ENCODE measurements at regions not wholly inside any gene's neighbourhood (a gene's known extent, or its start where the extent isn't known, plus 50 kb on each side); places are given as distances from the start of the nearest gene placed in this dataset.
"Not testable (repeated sequence)": the region's sequence is repeated elsewhere in the genome, so short reads cannot be mapped to it uniquely, and the experiment has no call there.

DNA sequence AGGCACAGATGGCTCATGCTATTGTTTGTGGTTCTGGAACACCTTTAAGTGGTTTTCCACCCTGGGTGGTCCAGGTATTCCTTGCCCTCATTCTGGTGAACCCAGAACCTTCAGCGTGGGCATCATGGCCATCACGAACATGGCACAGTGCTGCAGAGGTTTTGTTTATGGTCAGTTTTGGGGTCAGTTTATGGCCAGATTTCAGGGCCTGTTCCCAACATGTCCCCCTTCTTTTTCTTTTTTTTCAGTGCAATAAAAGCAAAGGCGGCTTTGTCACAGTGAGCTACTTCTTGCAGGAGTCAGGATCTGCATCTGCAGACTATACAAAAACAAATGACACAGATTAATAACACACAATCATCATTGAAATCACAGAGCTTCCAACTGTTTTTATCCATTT, 1085.0 kb upstream of the ALCAM start:
- DNase-seq, result no peak

DNA sequence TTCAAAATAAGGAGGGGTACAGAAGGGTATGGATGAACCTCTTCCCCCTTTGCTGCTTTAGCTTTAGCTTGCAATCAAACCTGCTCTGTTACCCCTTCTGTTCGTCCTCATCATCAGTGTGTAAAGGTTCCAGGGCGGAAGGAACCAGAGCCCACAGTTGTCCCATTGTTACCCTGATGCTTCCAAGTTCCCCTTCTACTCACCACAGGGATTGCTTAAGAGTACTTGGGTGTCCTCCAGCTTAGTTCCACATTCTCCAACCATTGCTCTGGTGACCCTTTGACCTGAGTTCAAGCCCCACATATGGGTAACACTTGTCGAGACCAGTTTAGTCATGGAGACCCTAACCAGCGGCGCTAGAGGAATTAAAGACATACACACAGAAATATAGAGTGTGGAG, 1080.1 kb upstream of the ALCAM start:
- no peak for DNase-seq

- no peak for DNase-seq
Measured at GRCh38 chr3:104291437-104291851, 1075.3 kb upstream of the ALCAM start.

GRCh38 chr3:104291878-104292277, 1074.8 kb upstream of the ALCAM start:
- DNase-seq, result no peak

- no peak for DNase-seq
Measured at GRCh38 chr3:104297617-104298016, 1069.1 kb upstream of the ALCAM start.

GRCh38 chr3:104298662-104299061, 1068.0 kb upstream of the ALCAM start:
- DNase-seq, result no peak

GRCh38 chr3:104316118-104316517, 1050.6 kb upstream of the ALCAM start:
- no peak for DNase-seq

DNA sequence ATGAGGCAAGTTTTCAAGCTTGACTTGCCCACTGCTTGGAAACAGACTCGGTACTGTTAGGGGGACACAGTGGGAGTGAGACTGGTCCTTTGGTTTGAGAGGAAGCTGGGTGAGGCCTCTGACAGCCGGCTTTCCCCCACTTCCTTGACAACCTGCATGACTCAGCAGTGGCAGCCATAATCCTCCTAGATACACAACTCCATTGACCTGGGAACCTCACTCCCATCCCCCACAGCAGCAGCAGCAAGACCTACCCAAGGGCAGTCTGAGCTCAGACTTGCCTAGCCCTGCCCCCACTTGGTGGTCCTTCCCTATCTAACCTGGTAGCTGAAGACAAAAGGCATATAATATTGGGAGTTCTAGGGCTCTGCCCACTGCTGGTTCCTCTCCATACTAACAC, 1043.5 kb upstream of the ALCAM start:
- no peak for DNase-seq

- DNase-seq, result no peak
Measured at GRCh38 chr3:104347291-104347690, 1019.4 kb upstream of the ALCAM start.

DNA sequence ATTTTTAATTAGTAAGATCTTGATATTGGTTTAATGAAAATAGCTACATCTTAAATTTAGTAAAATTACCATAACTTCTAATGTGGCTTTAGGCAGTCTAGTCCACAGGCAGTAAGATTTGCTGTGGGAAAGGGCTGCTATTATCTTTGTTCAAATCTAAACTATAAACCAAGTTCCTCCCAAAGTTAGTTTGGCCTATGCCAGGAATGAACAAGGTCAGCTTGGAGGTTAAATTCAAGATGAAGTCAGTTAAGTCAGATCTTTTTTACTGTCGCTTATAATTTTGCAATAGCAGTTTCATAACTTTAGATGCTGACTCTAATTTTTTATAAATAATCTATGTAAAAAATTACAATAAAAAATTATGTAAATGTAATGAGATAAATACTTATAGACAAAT, 1016.9 kb upstream of the ALCAM start:
- DNase-seq, result no peak

- DNase-seq, result no peak
Measured at GRCh38 chr3:104353951-104354350, 1012.8 kb upstream of the ALCAM start.

- no peak for DNase-seq
Measured at GRCh38 chr3:104359546-104359945, 1007.2 kb upstream of the ALCAM start.

- DNase-seq, result no peak
Measured at GRCh38 chr3:104360038-104360437, 1006.7 kb upstream of the ALCAM start.

GRCh38 chr3:104361748-104362147, 1005.0 kb upstream of the ALCAM start:
- not testable (repeated sequence) for DNase-seq

DNA sequence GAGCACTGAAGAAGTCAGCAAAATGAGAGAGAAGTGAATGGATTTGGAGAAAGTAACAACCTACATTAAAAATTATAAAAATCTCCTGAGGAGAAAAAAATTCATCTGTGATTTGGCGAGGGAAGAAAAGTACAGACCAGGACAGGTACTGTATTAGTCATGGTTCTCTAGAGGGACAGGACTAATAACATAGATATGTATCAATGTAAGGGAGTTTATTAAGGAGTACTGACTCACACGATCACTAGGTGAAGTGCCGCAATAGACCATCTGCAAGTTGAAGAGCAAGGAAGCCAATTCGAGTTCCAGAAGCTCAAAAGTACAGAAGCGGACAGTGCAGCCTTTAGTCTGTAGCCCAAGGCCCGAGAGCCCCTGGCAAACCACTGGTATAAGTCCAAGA, 1004.4 kb upstream of the ALCAM start:
- no peak for DNase-seq

DNA sequence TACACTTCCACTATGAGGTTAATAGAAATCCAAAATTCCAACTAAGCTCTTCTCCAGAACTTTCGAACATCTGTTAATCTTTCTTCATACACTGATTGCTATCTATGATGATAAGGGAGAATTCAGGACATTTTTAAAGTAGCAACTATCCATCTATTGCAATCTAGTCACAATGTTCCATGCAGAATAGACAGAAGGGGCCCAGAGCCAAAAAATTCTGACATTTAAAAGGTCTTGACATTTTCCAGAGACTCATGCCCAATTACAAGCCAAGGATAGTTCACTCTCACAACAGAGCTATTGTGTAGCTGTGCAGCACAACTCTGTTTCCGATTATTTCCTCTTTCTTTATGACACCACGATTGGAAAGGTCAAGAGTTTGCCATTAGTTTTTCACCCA, 999.7 kb upstream of the ALCAM start:
- no peak for DNase-seq

- no peak for DNase-seq
Measured at GRCh38 chr3:104368760-104369159, 997.9 kb upstream of the ALCAM start.

DNA sequence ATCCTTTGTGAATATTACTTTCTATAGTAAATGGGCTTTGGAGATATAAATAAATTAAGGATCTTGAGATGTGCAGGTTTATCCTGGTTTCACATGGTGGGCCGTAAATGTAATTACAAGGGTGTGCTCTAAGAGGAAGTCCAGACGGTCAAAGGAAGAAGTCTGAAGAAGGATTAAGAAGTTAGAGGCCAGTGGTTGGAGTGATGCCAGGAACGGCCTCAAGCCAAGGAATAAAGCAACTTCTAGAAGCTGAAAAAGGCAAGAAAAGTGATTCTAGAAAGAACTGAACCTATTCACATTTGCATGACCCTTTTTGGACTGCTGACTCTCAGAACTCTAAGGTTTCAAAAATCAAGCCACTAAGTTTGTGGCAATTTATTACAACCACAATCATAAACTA, 981.3 kb upstream of the ALCAM start:
- no peak for DNase-seq

GRCh38 chr3:104388619-104389018, 978.1 kb upstream of the ALCAM start:
- no peak for DNase-seq

DNA sequence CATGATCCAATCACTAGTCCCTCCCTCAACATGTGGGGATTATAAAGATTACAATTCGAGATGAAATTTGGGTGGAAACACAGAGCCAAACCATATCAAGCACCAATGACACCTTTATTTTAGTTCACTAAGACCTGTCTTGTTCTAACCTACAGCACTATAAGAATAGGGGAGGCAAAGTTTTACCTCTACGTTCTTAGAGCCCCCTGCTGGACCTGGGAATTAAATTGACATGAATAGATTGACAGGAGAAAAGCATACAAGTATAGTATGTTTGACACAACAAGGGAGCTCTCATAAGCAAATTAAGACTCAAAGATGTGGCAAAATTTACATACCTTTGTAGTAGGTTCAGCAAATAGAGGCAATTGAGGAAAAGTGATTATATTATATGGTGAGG, 974.4 kb upstream of the ALCAM start:
- DNase-seq, result no peak

GRCh38 chr3:104396974-104397669, 969.6 kb upstream of the ALCAM start:
- DNase-seq, result no peak

- no peak for DNase-seq
Measured at GRCh38 chr3:104397713-104398112, 969.0 kb upstream of the ALCAM start.

DNA sequence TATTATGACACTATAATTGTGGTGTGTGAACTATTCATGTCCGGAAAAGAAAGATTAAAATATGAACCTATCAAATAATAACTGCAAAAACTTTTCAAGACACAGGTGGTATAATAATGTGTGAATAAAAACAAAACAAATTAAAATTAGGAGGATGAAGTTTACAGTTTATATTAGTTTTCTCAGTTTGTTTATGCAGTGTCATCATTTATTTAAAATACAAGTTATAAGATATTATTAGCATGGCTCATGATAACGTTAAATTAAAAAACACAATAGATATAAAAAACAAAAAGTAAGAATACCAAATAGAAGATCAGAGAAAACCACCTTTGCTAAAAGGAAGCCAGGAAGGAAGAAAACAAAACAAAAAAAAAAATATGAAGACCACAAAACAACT, 963.8 kb upstream of the ALCAM start:
- no peak for DNase-seq

GRCh38 chr3:104411757-104412156, 955.0 kb upstream of the ALCAM start:
- no peak for DNase-seq
